Osteoblast (primary cell): ENCODE measurements at regions not wholly inside any gene's neighbourhood (a gene's known extent, or its start where the extent isn't known, plus 50 kb on each side); places are given as distances from the start of the nearest gene placed in this dataset.

Experiments used
- DNase-seq: peaks from one replicate; pipeline ENCODE4 v3.0.0; 2011; ENCODE audit warnings: low spot score, mixed read lengths; ENCODE audit not compliant: insufficient read length; ENCODE audit errors: missing footprints
- H2AFZ ChIP-seq: 2 replicates; pipeline ENCODE4 v1.6.0; 2011; ENCODE audit warnings: mild to moderate bottlenecking, low read length
- H3K27ac ChIP-seq: 2 replicates; pipeline ENCODE4 v1.5.1; 2011; ENCODE audit warnings: mild to moderate bottlenecking, low read depth, low read length, moderate library complexity
- H3K27me3 ChIP-seq: 2 replicates; pipeline ENCODE4 v1.6.0; 2012; ENCODE audit warnings: mild to moderate bottlenecking, control low read depth, inconsistent platforms, low read length, moderate library complexity; ENCODE audit not compliant: insufficient read depth
- H3K36me3 ChIP-seq: 2 replicates; pipeline ENCODE4 v1.5.1; 2011; ENCODE audit warnings: mild to moderate bottlenecking, low read length, control low read depth, moderate library complexity; ENCODE audit not compliant: insufficient read depth
- H3K4me1 ChIP-seq: 2 replicates; pipeline ENCODE4 v1.5.1; 2011; ENCODE audit warnings: mild to moderate bottlenecking, low read length, control low read depth, moderate library complexity; ENCODE audit not compliant: insufficient read depth
- H3K4me2 ChIP-seq: 2 replicates; pipeline ENCODE4 v1.6.0; 2011; ENCODE audit warnings: mild to moderate bottlenecking, low read length; ENCODE audit not compliant: insufficient read depth
- H3K4me3 ChIP-seq: fragments of 200-600 bp; sonication (generic); 3 replicates; pipeline ENCODE4 v1.5.1; 2012; ENCODE audit warnings: mild to moderate bottlenecking, low read length, inconsistent platforms; ENCODE audit not compliant: insufficient read depth
- H3K79me2 ChIP-seq: 2 replicates; pipeline ENCODE4 v1.6.0; 2012; ENCODE audit warnings: mild to moderate bottlenecking, low read length, control low read depth, inconsistent platforms; ENCODE audit not compliant: insufficient read depth
- H3K9me3 ChIP-seq: 2 replicates; pipeline ENCODE4 v1.5.1; 2011; ENCODE audit warnings: low read depth, low read length, control low read depth
- H4K20me1 ChIP-seq: 2 replicates; pipeline ENCODE4 v1.6.0; 2012; ENCODE audit warnings: mild to moderate bottlenecking, low read length, control low read depth; ENCODE audit not compliant: insufficient read depth
- TF ChIP-seq, protein P1 (sequence below): IDR thresholded peaks from 2 replicates; pipeline ENCODE4 v1.5.1; 2011; ENCODE audit warnings: mild to moderate bottlenecking, low read depth, low read length, moderate library complexity; ENCODE audit errors: extremely low read depth

DNA sequence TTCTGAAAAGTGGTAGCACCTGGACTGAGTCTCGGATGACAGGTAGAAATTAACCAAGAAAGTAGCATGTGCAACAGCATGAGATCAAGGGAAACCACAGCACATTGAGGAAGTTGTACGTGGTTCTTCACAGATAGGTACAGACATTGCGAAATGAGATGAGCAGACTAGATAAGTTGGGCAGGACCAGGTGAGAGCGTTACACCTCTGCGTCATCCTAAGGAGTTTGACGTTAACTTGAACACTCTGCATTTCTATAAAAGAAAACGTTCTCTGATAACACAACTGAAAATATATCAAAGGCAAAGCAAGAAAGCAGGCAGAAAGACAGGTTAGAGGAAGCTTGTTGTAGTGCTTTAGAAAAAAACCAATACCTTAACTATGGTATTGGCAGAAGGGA, 98.5 kb upstream of the RASSF8 start:
- no peak for DNase-seq
- Histone ChIP-seq H3K4me2 (no peak overlapping the region), H3K36me3 (no peaks in the 10 kb centered on the region), H3K27ac (no peak overlapping the region), H2AFZ (no peak overlapping the region), H3K9me3 (no peaks in the 10 kb centered on the region), H3K27me3 (peaks cover 9% of the 10 kb centered on the region), H3K4me1 (no peaks in the 10 kb centered on the region), H3K4me3 (no peak overlapping the region), H3K79me2 (no peaks in the 10 kb centered on the region), H4K20me1 (no peaks in the 10 kb centered on the region)
- TF ChIP-seq, protein P1, sequence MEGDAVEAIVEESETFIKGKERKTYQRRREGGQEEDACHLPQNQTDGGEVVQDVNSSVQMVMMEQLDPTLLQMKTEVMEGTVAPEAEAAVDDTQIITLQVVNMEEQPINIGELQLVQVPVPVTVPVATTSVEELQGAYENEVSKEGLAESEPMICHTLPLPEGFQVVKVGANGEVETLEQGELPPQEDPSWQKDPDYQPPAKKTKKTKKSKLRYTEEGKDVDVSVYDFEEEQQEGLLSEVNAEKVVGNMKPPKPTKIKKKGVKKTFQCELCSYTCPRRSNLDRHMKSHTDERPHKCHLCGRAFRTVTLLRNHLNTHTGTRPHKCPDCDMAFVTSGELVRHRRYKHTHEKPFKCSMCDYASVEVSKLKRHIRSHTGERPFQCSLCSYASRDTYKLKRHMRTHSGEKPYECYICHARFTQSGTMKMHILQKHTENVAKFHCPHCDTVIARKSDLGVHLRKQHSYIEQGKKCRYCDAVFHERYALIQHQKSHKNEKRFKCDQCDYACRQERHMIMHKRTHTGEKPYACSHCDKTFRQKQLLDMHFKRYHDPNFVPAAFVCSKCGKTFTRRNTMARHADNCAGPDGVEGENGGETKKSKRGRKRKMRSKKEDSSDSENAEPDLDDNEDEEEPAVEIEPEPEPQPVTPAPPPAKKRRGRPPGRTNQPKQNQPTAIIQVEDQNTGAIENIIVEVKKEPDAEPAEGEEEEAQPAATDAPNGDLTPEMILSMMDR, result no peak

DNA sequence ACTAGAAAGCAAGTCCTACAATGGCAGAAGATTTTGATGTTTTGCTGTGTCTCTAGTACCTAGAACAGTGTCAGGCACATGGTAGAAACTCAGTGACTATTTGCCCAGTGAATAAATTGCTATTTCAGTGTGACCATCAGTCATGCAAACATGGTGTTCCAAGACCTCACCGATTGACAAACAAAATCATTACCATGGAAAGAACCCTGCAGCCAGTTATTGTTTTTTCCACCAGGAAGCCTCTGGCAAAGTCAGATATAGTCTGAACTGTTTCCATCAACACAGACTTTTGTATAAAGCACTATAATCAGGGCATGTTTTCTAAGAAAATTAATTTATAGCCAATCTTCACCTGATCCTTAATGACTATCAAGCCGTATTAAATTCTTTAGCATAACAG, 97.3 kb upstream of the RASSF8 start:
- Histone ChIP-seq H3K27me3 (peaks cover 9% of the 10 kb centered on the region), H3K79me2 (no peaks in the 10 kb centered on the region), H4K20me1 (no peaks in the 10 kb centered on the region), H3K9me3 (no peaks in the 10 kb centered on the region), H3K36me3 (no peaks in the 10 kb centered on the region), H3K4me2 (no peak overlapping the region), H3K4me1 (no peaks in the 10 kb centered on the region), H2AFZ (no peak overlapping the region), H3K4me3 (no peak overlapping the region), H3K27ac (no peak overlapping the region)
- no peak for DNase-seq
- TF ChIP-seq, protein P1, result no peak

DNA sequence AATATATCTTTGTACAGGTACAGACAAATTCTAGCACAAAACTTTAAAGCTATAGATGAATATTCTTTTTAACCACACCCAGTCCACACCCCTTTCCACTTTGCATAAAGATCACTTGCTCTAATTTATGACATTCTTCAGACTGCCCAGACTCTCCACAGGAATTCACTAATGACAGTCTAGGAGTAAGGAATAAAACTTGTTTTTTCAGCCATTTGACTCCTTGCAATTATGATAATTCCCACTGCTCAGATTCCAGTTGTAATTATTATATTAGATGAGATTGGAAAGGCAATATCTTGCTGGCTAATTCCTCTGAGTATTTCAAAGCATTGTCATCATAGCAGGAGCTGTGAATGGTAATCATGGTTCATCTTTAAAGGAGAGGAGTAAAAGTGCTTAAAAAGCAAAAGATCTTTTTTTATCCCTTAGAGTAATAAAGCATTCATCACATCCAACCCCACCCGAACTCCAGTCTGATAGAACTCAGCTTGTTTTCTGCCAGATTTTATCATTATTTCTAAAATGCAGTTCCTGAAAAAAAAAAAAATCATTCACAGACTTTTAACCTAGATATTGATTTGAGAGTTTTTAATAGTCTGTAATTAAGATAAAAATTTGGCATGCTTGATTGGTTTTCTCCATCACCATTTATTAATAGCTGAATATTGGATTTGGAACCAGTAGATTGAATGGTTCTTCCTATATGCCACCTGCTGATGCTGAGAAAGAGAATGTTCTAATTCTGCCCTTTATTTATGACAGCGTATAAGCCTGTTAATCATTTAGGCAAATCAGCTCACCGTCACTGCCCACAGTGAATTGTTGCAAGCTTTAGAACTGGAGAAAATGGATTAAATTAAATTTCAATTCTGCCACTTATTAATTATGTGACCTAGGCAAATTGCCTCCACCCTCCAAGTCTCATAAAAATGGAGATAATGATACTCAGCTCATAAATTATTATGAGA, 93.9 kb upstream of the RASSF8 start:
- Histone ChIP-seq H3K4me3 (no peak overlapping the region), H3K36me3 (no peaks in the 10 kb centered on the region), H4K20me1 (no peaks in the 10 kb centered on the region), H3K27me3 (peaks cover 5% of the 10 kb centered on the region), H3K27ac (no peak overlapping the region), H3K4me1 (no peaks in the 10 kb centered on the region), H2AFZ (no peak overlapping the region), H3K79me2 (no peaks in the 10 kb centered on the region), H3K9me3 (no peaks in the 10 kb centered on the region), H3K4me2 (no peak overlapping the region)
- DNase-seq, result no peak
- TF ChIP-seq, protein P1, result no peak

- Histone ChIP-seq H3K27me3 (no peaks in the 10 kb centered on the region), H3K4me1 (no peaks in the 10 kb centered on the region), H3K4me3 (no peak overlapping the region), H4K20me1 (no peaks in the 10 kb centered on the region), H3K27ac (no peak overlapping the region), H2AFZ (no peak overlapping the region), H3K79me2 (no peaks in the 10 kb centered on the region), H3K4me2 (no peak overlapping the region), H3K36me3 (no peaks in the 10 kb centered on the region), H3K9me3 (no peaks in the 10 kb centered on the region)
- DNase-seq, result no peak
- TF ChIP-seq, protein P1, result no peak
Observed at GRCh38 chr12:25866586-25867378, 91.7 kb upstream of the RASSF8 start.
